ENCODE measurements at regions not wholly inside any gene's neighbourhood (a gene's known extent, or its start where the extent isn't known, plus 50 kb on each side); places are given as distances from the start of the nearest gene placed in this dataset.

- no peak for TF ChIP-seq POLR2A (IDR thresholded peaks at IDR 0.05; ENCODE audit: low read depth, low read length)
- DNase-seq (ENCODE audit: insufficient read length, low spot score) (no peak), FAIRE-seq (no peak)
Observed at GRCh38 chr3:176490357-176490756, 706.9 kb downstream of the TBL1XR1 start.

GRCh38 chr3:176479248-176479647 lies 718.0 kb downstream of the TBL1XR1 start:
- DNase-seq (ENCODE audit: insufficient read length, low spot score) = no peak
- no peak for TF ChIP-seq POLR2A (IDR thresholded peaks at IDR 0.05; ENCODE audit: low read depth, low read length)
- FAIRE-seq = no peak

- FAIRE-seq (peak; percentile 33), DNase-seq (ENCODE audit: insufficient read length, low spot score) (no peak)
- TF ChIP-seq POLR2A (IDR thresholded peaks at IDR 0.05; ENCODE audit: low read depth, low read length) = no peak
Observed at GRCh38 chr3:176469694-176470205, 727.5 kb downstream of the TBL1XR1 start.

GRCh38 chr3:176463610-176464009 lies 733.7 kb downstream of the TBL1XR1 start:
- DNase-seq (ENCODE audit: insufficient read length, low spot score) = no peak
- no peak for FAIRE-seq
- TF ChIP-seq POLR2A (IDR thresholded peaks at IDR 0.05; ENCODE audit: low read depth, low read length) = no peak

- no peak for TF ChIP-seq POLR2A (IDR thresholded peaks at IDR 0.05; ENCODE audit: low read depth, low read length)
- no peak for DNase-seq (ENCODE audit: insufficient read length, low spot score)
- no peak for FAIRE-seq
Observed at GRCh38 chr3:176447369-176447768, 749.9 kb downstream of the TBL1XR1 start.

GRCh38 chr3:176442326-176442725 lies 755.0 kb downstream of the TBL1XR1 start:
- FAIRE-seq (no peak), DNase-seq (ENCODE audit: insufficient read length, low spot score) (no peak)
- no peak for TF ChIP-seq POLR2A (IDR thresholded peaks at IDR 0.05; ENCODE audit: low read depth, low read length)

GRCh38 chr3:176439729-176440128 lies 757.6 kb downstream of the TBL1XR1 start:
- FAIRE-seq = no peak
- DNase-seq (ENCODE audit: insufficient read length, low spot score) = no peak
- no peak for TF ChIP-seq POLR2A (IDR thresholded peaks at IDR 0.05; ENCODE audit: low read depth, low read length)

GRCh38 chr3:176431991-176432390 lies 765.3 kb downstream of the TBL1XR1 start:
- DNase-seq (ENCODE audit: insufficient read length, low spot score) = no peak
- TF ChIP-seq POLR2A (IDR thresholded peaks at IDR 0.05; ENCODE audit: low read depth, low read length) = no peak
- FAIRE-seq = no peak

GRCh38 chr3:176431038-176431418 lies 766.3 kb downstream of the TBL1XR1 start:
- no peak for TF ChIP-seq POLR2A (IDR thresholded peaks at IDR 0.05; ENCODE audit: low read depth, low read length)
- FAIRE-seq = no peak

GRCh38 chr3:176430244-176431037 lies 766.8 kb downstream of the TBL1XR1 start:
- DNase-seq (ENCODE audit: insufficient read length, low spot score) (peak; percentile 2), FAIRE-seq (peak; percentile 57)
- no peak for TF ChIP-seq POLR2A (IDR thresholded peaks at IDR 0.05; ENCODE audit: low read depth, low read length)

More at GRCh38 chr3:176431038-176431418, 766.3 kb downstream of the TBL1XR1 start:
- no peak for DNase-seq (ENCODE audit: insufficient read length, low spot score)

- FAIRE-seq (no peak), DNase-seq (ENCODE audit: insufficient read length, low spot score) (no peak)
- no peak for TF ChIP-seq POLR2A (IDR thresholded peaks at IDR 0.05; ENCODE audit: low read depth, low read length)
Observed at GRCh38 chr3:176428552-176428951, 768.7 kb downstream of the TBL1XR1 start.

- TF ChIP-seq POLR2A (IDR thresholded peaks at IDR 0.05; ENCODE audit: low read depth, low read length) = no peak
- DNase-seq (ENCODE audit: insufficient read length, low spot score) (no peak), FAIRE-seq (no peak)
Observed at GRCh38 chr3:176426371-176426770, 770.9 kb downstream of the TBL1XR1 start.

- no peak for TF ChIP-seq POLR2A (IDR thresholded peaks at IDR 0.05; ENCODE audit: low read depth, low read length)
- DNase-seq (ENCODE audit: insufficient read length, low spot score) (no peak), FAIRE-seq (no peak)
Observed at GRCh38 chr3:176416870-176417269, 780.4 kb downstream of the TBL1XR1 start.

GRCh38 chr3:176415661-176416295 lies 781.5 kb downstream of the TBL1XR1 start:
- DNase-seq (ENCODE audit: insufficient read length, low spot score) (no peak), FAIRE-seq (no peak)
- TF ChIP-seq POLR2A (IDR thresholded peaks at IDR 0.05; ENCODE audit: low read depth, low read length) = no peak

- TF ChIP-seq POLR2A (IDR thresholded peaks at IDR 0.05; ENCODE audit: low read depth, low read length) = no peak
- no peak for FAIRE-seq
- no peak for DNase-seq (ENCODE audit: insufficient read length, low spot score)
Observed at GRCh38 chr3:176412771-176413170, 784.5 kb downstream of the TBL1XR1 start.

All from H54 (cell line).